Lower lobe of right lung (tissue), 2 donors: ENCODE measurements at regions not wholly inside any gene's neighbourhood (a gene's known extent, or its start where the extent isn't known, plus 50 kb on each side); places are given as distances from the start of the nearest gene placed in this dataset.

ENCODE experiments used
- ATAC-seq, 2 donors: fragments of 200-7000 bp; cut with Tn5 transposase; one replicate each; pipeline ENCODE4 v1.9.1; 2020 to 2022; ENCODE audit warnings: mild to moderate bottlenecking in 2 of 2, moderate library complexity in 2 of 2
- DNase-seq: peaks from one replicate; pipeline ENCODE4 v3.0.0-alpha.2; 2020
- H3K27ac ChIP-seq: fragments of 200-600 bp; one replicate; pipeline ENCODE4 v1.8.0; 2022
- H3K27me3 ChIP-seq: fragments of 200-600 bp; one replicate; pipeline ENCODE4 v1.8.0; 2022; ENCODE audit warnings: low read depth
- H3K36me3 ChIP-seq: fragments of 200-600 bp; one replicate; pipeline ENCODE4 v1.8.0; 2022; ENCODE audit warnings: mild to moderate bottlenecking
- H3K4me1 ChIP-seq: fragments of 200-600 bp; one replicate; pipeline ENCODE4 v1.8.0; 2022
- H3K4me3 ChIP-seq: fragments of 200-600 bp; one replicate; pipeline ENCODE4 v1.8.0; 2022; ENCODE audit warnings: mild to moderate bottlenecking
- H3K9me3 ChIP-seq: fragments of 200-600 bp; one replicate; pipeline ENCODE4 v1.8.0; 2022
- intact Hi-C: fragments of 100-400 bp; cut with DNase I; formaldehyde crosslinking; loops from one replicate; pipeline ENCODE4 v1.11.0; 2022
- TF ChIP-seq, protein P1 (sequence below): fragments of 200-600 bp; IDR thresholded peaks from one replicate; pipeline ENCODE4 v1.8.0; 2022; ENCODE audit warnings: antibody characterized with exemption, mild to moderate bottlenecking
- donor health status: DM: no; HTN: yes; CAD: no; lungs with severe emphysema.

- TF ChIP-seq, protein P1, sequence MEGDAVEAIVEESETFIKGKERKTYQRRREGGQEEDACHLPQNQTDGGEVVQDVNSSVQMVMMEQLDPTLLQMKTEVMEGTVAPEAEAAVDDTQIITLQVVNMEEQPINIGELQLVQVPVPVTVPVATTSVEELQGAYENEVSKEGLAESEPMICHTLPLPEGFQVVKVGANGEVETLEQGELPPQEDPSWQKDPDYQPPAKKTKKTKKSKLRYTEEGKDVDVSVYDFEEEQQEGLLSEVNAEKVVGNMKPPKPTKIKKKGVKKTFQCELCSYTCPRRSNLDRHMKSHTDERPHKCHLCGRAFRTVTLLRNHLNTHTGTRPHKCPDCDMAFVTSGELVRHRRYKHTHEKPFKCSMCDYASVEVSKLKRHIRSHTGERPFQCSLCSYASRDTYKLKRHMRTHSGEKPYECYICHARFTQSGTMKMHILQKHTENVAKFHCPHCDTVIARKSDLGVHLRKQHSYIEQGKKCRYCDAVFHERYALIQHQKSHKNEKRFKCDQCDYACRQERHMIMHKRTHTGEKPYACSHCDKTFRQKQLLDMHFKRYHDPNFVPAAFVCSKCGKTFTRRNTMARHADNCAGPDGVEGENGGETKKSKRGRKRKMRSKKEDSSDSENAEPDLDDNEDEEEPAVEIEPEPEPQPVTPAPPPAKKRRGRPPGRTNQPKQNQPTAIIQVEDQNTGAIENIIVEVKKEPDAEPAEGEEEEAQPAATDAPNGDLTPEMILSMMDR: no peak
- no peaks in the 10 kb centered on the region for H3K9me3 ChIP-seq
- no peaks in the 10 kb centered on the region for H3K4me1 ChIP-seq
- no peak overlapping the region for H3K4me3 ChIP-seq
- H3K36me3 ChIP-seq: no peaks in the 10 kb centered on the region
- ATAC-seq: no peak
- intact Hi-C loops: no loop called here
- DNase-seq: no peak
- H3K27me3 ChIP-seq: no peaks in the 10 kb centered on the region
- H3K27ac ChIP-seq: no peak overlapping the region
Observed at GRCh38 chr3:74410276-74410941, 204.1 kb downstream of the CNTN3 start.

- Histone ChIP-seq H3K9me3 (no peaks in the 10 kb centered on the region), H3K27ac (no peak overlapping the region), H3K4me3 (no peak overlapping the region), H3K27me3 (no peaks in the 10 kb centered on the region), H3K36me3 (no peaks in the 10 kb centered on the region), H3K4me1 (no peaks in the 10 kb centered on the region)
- no peak for ATAC-seq
- TF ChIP-seq, protein P1: no peak
- intact Hi-C loops: no loop called here
- no peak for DNase-seq
Observed at GRCh38 chr3:74409066-74409465, 205.4 kb downstream of the CNTN3 start.

- intact Hi-C loops: no loop called here
- TF ChIP-seq, protein P1: no peak
- Histone ChIP-seq H3K9me3 (no peaks in the 10 kb centered on the region), H3K27me3 (no peaks in the 10 kb centered on the region), H3K36me3 (no peaks in the 10 kb centered on the region), H3K27ac (no peak overlapping the region), H3K4me3 (no peak overlapping the region), H3K4me1 (no peaks in the 10 kb centered on the region)
- ATAC-seq (no peak), DNase-seq (no peak)
Observed at GRCh38 chr3:74403307-74403706, 211.2 kb downstream of the CNTN3 start.

DNA sequence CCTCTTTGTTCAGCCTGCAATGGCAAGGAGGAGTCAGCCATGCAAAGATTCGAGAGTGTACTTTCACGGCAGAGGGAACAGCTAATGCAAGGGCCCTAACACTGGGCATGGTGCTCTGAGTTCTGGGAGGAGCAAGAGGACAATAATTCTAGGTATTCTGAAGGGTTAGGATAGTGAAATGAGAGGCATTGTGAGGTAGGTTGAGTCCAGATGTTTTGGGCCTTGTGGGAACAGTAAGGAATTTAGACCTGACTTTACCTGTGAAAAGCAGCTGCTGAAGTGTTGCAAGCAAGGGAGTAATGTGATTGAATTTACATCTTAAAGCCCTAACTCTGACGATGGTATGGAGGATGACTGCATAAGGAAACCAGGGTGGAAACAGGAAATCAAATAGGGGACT lies 211.6 kb downstream of the CNTN3 start:
- TF ChIP-seq, protein P1: no peak
- DNase-seq (no peak), ATAC-seq (no peak)
- Histone ChIP-seq H3K27ac (no peak overlapping the region), H3K9me3 (no peaks in the 10 kb centered on the region), H3K36me3 (no peaks in the 10 kb centered on the region), H3K27me3 (no peaks in the 10 kb centered on the region), H3K4me3 (no peak overlapping the region), H3K4me1 (no peaks in the 10 kb centered on the region)
- intact Hi-C loops: no loop called here

DNA sequence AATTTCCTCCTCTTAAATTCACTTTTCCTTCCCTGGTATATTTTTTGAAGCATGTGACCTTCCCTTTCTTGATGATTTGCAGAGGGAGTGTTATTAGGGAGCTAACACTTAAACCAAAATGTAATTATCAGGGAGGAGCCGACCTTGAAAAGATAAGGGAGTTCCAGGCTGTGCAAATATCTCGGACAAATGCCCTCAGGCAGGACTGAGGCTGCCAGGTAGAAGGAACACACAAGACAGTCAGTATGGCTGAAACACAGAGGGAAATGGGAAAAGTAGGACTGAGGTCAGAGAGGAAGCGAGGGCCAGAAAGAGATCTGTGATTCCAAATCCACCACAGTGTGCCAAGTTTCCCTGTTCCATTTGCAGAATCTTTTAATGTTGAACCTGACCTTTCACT lies 221.0 kb downstream of the CNTN3 start:
- DNase-seq (no peak), ATAC-seq (no peak)
- H3K27me3 ChIP-seq: no peaks in the 10 kb centered on the region
- no peak overlapping the region for H3K27ac ChIP-seq
- no peaks in the 10 kb centered on the region for H3K4me1 ChIP-seq
- no peaks in the 10 kb centered on the region for H3K9me3 ChIP-seq
- TF ChIP-seq, protein P1: no peak
- H3K36me3 ChIP-seq: no peaks in the 10 kb centered on the region
- no peak overlapping the region for H3K4me3 ChIP-seq
- intact Hi-C loops: no loop called here
